Tibial nerve (tissue), 4 donors: ENCODE measurements at regions not wholly inside any gene's neighbourhood (a gene's known extent, or its start where the extent isn't known, plus 50 kb on each side); places are given as distances from the start of the nearest gene placed in this dataset.

ENCODE experiments used
- DNase-seq, 2 donors: peaks; one replicate each; pipeline ENCODE4 v3.0.0-alpha.2; 2019; ENCODE audit warnings: low spot score in 2 of 2
- H3K27ac ChIP-seq, 4 donors: fragments of 200-600 bp; sonication (generic) in 3 of 4; one replicate each; pipeline ENCODE4 v1.5.1; 2017 to 2019; ENCODE audit warnings: mild to moderate bottlenecking in 1 of 4
- H3K27me3 ChIP-seq, 2 donors: fragments of 200-600 bp; sonication (generic) in 1 of 2; one replicate each; pipeline versions ENCODE4 v1.5.1 to v1.6.0; 2017 to 2019
- H3K36me3 ChIP-seq, 3 donors: fragments of 200-600 bp; sonication (generic); one replicate each; pipeline ENCODE4 v1.5.1; 2018 to 2019
- H3K4me1 ChIP-seq, 4 donors: fragments of 200-600 bp; sonication (generic) in 3 of 4; one replicate each; pipeline ENCODE4 v1.5.1; 2017 to 2019
- H3K4me3 ChIP-seq, 4 donors: fragments of 200-600 bp; sonication (generic) in 3 of 4; one replicate each; pipeline ENCODE4 v1.5.1; 2017 to 2019; ENCODE audit warnings: mild to moderate bottlenecking in 1 of 4, moderate library complexity in 1 of 4
- H3K9me3 ChIP-seq, 4 donors: fragments of 200-600 bp; sonication (generic) in 3 of 4; one replicate each; pipeline ENCODE4 v1.5.1; 2017 to 2019
- CTCF ChIP-seq, 5 experiments: fragments of 200-600 bp in 3 of 5; fragments of 450-650 bp in 2 of 5; sonication (generic) in 3 of 5; IDR thresholded peaks; one replicate each; pipeline ENCODE4 v1.5.1; 2016 to 2019; ENCODE audit warnings: antibody characterized with exemption in 5 of 5, mild to moderate bottlenecking in 3 of 5, moderate library complexity in 2 of 5
- EP300 ChIP-seq, 2 donors: sonication (generic); formaldehyde crosslinking; IDR thresholded peaks; one replicate each; pipeline ENCODE4 v1.6.1; 2017; ENCODE audit warnings: antibody characterized with exemption in 2 of 2, mild to moderate bottlenecking in 1 of 2
- POLR2A ChIP-seq, 2 donors: fragments of 450-650 bp; IDR thresholded peaks; one replicate each; pipeline ENCODE4 v1.6.1; 2017; ENCODE audit warnings: antibody characterized with exemption in 2 of 2, mild to moderate bottlenecking in 2 of 2, moderate library complexity in 2 of 2
- WGBS, 2 donors: methylation state at CpG; one replicate each; pipeline ENCODE4 v1.1.5; 2018; 5-methylcytosine and 5-hydroxymethylcytosine counted together

- H3K27me3 ChIP-seq, result no peaks in the 10 kb centered on the region
- no peak for TF ChIP-seq POLR2A (IDR thresholded peaks at IDR 0.05)
- TF ChIP-seq CTCF (IDR thresholded peaks at IDR 0.05), result no peak
- TF ChIP-seq EP300 (IDR thresholded peaks at IDR 0.05), result no peak
- H3K9me3 ChIP-seq, result no peaks in the 10 kb centered on the region
- no peak overlapping the region for H3K27ac ChIP-seq
- H3K4me1 ChIP-seq, result no peaks in the 10 kb centered on the region
- 85 to 91% methylated on average over 6 of the region's 6 CpGs for WGBS, 2 donors
- no peaks in the 10 kb centered on the region for H3K36me3 ChIP-seq
- DNase-seq, result no peak
- H3K4me3 ChIP-seq, result no peak overlapping the region
Measured at GRCh38 chr2:138223319-138223718, 259.0 kb downstream of the HNMT start.

DNA sequence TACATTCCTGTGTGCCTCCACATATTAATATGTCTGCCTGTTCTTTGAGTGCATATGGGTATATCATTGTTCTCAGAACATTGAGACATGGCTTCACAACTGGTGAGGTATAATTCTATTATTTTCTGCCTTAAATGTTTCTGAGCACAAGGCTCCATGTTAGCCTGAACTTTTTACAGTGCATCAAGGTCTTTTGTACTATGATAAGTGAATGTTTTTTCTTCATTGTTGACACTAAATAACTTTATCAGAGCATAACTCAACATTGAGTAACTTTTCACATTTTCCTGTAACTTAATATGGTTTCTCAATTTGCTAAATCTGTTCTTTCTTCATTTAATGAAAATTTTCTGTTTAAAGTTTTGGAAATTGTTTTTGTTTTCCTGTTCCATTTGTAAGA is 262.9 kb downstream of the HNMT start:
- Histone ChIP-seq H3K36me3 (no peaks in the 10 kb centered on the region), H3K4me1 (no peaks in the 10 kb centered on the region), H3K27me3 (no peaks in the 10 kb centered on the region), H3K4me3 (no peak overlapping the region), H3K9me3 (no peaks in the 10 kb centered on the region), H3K27ac (no peak overlapping the region)
- TF ChIP-seq POLR2A (IDR thresholded peaks at IDR 0.05) (no peak), CTCF (IDR thresholded peaks at IDR 0.05) (no peak), EP300 (IDR thresholded peaks at IDR 0.05) (no peak)
- DNase-seq, result no peak

DNA sequence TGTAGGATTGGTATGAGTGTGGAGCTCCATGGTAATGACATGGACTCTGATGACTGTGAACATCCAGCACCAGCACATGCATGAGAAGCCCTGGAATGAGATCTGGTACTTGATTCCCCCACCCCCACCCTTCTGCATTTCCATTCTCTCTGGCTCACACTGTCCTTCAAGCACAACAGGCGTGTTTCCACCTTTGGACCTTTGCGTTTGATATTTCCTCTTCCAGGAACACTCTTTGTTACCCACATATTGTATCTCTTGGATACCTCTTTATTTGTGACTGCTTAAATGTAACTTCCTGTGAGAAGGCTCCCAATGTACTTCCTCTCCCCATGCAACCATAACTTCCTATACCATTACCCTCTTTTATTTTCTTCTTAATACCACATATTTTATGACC is 263.8 kb downstream of the HNMT start:
- TF ChIP-seq POLR2A (IDR thresholded peaks at IDR 0.05), result no peak
- TF ChIP-seq CTCF (IDR thresholded peaks at IDR 0.05), result no peak
- no peak for TF ChIP-seq EP300 (IDR thresholded peaks at IDR 0.05)
- Histone ChIP-seq H3K27me3 (no peaks in the 10 kb centered on the region), H3K27ac (no peak overlapping the region), H3K4me1 (no peaks in the 10 kb centered on the region), H3K4me3 (no peak overlapping the region), H3K9me3 (no peaks in the 10 kb centered on the region), H3K36me3 (no peaks in the 10 kb centered on the region)
- DNase-seq, result no peak
- WGBS, 2 donors, result 86 to 88% methylated on average over 2 of the region's 2 CpGs

GRCh38 chr2:138234265-138234664 is 267.3 kb upstream of the SPOPL start:
- Histone ChIP-seq H3K27ac (no peak overlapping the region), H3K4me3 (no peak overlapping the region), H3K27me3 (no peaks in the 10 kb centered on the region), H3K4me1 (peaks cover 0 to 7% (median 0%) of the 10 kb centered on the region in 4 donors), H3K36me3 (no peaks in the 10 kb centered on the region), H3K9me3 (no peaks in the 10 kb centered on the region)
- DNase-seq, result no peak
- WGBS, 2 donors, result 90 to 93% methylated on average over 2 of the region's 2 CpGs
- TF ChIP-seq CTCF (IDR thresholded peaks at IDR 0.05) (no peak), POLR2A (IDR thresholded peaks at IDR 0.05) (no peak), EP300 (IDR thresholded peaks at IDR 0.05) (no peak)

DNA sequence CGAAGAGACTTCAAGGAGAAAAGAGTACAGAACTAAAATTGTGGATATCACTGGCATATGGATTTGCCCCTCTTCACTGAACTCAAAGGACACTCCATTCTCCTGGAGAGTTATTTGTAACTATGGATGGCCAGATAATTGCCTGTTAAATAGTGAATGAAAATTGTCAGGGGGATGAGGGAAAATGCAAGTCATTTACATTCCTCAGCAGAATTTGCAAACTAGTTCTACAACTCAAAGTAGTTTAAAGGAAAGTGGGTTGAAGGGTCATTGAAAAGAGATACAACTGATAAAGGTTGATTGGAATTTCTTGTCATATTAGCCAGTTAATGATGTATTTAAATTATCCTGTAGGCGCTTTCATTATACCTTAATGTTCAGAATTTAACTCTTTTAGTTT is 266.5 kb upstream of the SPOPL start:
- TF ChIP-seq EP300 (IDR thresholded peaks at IDR 0.05), result no peak
- TF ChIP-seq CTCF (IDR thresholded peaks at IDR 0.05), result no peak
- no peak for TF ChIP-seq POLR2A (IDR thresholded peaks at IDR 0.05)
- no peak overlapping the region for H3K27ac ChIP-seq
- no peak for DNase-seq
- no peaks in the 10 kb centered on the region for H3K27me3 ChIP-seq
- 94 to 100% methylated on average over 2 of the region's 2 CpGs for WGBS, 2 donors
- H3K9me3 ChIP-seq, result no peaks in the 10 kb centered on the region
- H3K4me1 ChIP-seq, result peaks cover 0 to 15% (median 5%) of the 10 kb centered on the region in 4 donors
- no peaks in the 10 kb centered on the region for H3K36me3 ChIP-seq
- no peak overlapping the region for H3K4me3 ChIP-seq
